K562 (cell line): ENCODE measurements at regions not wholly inside any gene's neighbourhood (a gene's known extent, or its start where the extent isn't known, plus 50 kb on each side); places are given as distances from the start of the nearest gene placed in this dataset.
"Not testable (repeated sequence)": the region's sequence is repeated elsewhere in the genome, so short reads cannot be mapped to it uniquely, and the experiment has no call there.

Source experiments
- ATAC-seq: fragments of 200-7000 bp; cut with Tn5 transposase; 3 replicates; pipeline ENCODE4 v1.9.1; 2020; ENCODE audit warnings: moderate library complexity
- BruUV-seq: library from RNA; stranded (reverse); fragments of 400-500 nt; replicated peaks from 2 replicates; lab custom pipeline; 2021; lab: Mats Ljungman, UMichigan
- CTCF ChIA-PET: fragments of 300-600 bp; formaldehyde crosslinking; extraction: SDS; loops from one replicate; lab custom pipeline; 2021; ENCODE audit warnings: low intra/inter-chr PET ratio; lab: Yijun Ruan, JAX
- POLR2A ChIA-PET: fragments of 300-600, 350-650 bp; sonication (Branson Sonifier 250); formaldehyde crosslinking; extraction: SDS; loops from one replicate; lab custom pipeline; 2021; ENCODE audit warnings: antibody characterized with exemption, inconsistent platforms; lab: Yijun Ruan, JAX
- DNase-seq, 4 experiments: peaks; one replicate each; pipeline versions ENCODE4 v3.0.0 to v3.0.0-alpha.2; 2011 to 2018; ENCODE audit warnings: low spot score in 3 of 4, mixed read lengths in 3 of 4; ENCODE audit errors: extremely low read depth in 1 of 4
- FAIRE-seq: peaks from 2 replicates; lab custom pipeline; 2011; peaks lifted over from hg19 to GRCh38; lab: Jason Lieb, UNC
- H2AFZ ChIP-seq: 2 replicates; pipeline ENCODE4 v1.6.0; 2011; ENCODE audit warnings: low read depth, low read length, control low read depth, inconsistent platforms
- H3K27ac ChIP-seq: fragments of 200-600 bp; 3 replicates; pipeline ENCODE4 v1.8.0; 2011; ENCODE audit warnings: low read depth, mild to moderate bottlenecking, control low read depth, inconsistent platforms, low read length, moderate library complexity, mixed read lengths; ENCODE audit errors: extremely low read depth
- H3K27me3 ChIP-seq, 2 experiments: fragments of 300-600 bp in 1 of 2; 2 replicates in 1 of 2; 3 replicates in 1 of 2; pipeline versions ENCODE4 v1.6.0 to v1.8.0; 2011; ENCODE audit warnings: inconsistent platforms in 2 of 2, low read length in 2 of 2, mild to moderate bottlenecking in 1 of 2, mixed read lengths in 1 of 2, moderate library complexity in 1 of 2; ENCODE audit not compliant: control insufficient read depth in 2 of 2, insufficient read depth in 2 of 2
- H3K36me3 ChIP-seq: fragments of 300-600 bp; 3 replicates; pipeline ENCODE4 v1.8.0; 2011; ENCODE audit warnings: mild to moderate bottlenecking, low read length, inconsistent platforms; ENCODE audit not compliant: control insufficient read depth, insufficient read depth
- H3K4me1 ChIP-seq, 2 experiments: fragments of 200-600 bp in 1 of 2; replicated peaks in 1 of 2; 2 replicates in 1 of 2; 3 replicates in 1 of 2; pipeline versions ENCODE4 v1.5.1 to v1.8.0; 2011; ENCODE audit warnings: inconsistent platforms in 2 of 2, low read length in 2 of 2, mild to moderate bottlenecking in 1 of 2, mixed read lengths in 1 of 2, moderate library complexity in 1 of 2; ENCODE audit not compliant: control insufficient read depth in 2 of 2, insufficient read depth in 2 of 2
- H3K4me2 ChIP-seq: 2 replicates; pipeline ENCODE4 v1.6.1; 2011; ENCODE audit warnings: low read length, control low read depth, inconsistent platforms, mixed read lengths; ENCODE audit not compliant: insufficient read depth
- H3K4me3 ChIP-seq: fragments of 200-600 bp; sonication (generic), shearing (Covaris generic); 2 replicates; pipeline ENCODE4 v1.5.1; 2016; ENCODE audit warnings: control low read depth, inconsistent platforms
- H3K79me2 ChIP-seq: fragments of 200-600 bp; 3 replicates; pipeline ENCODE4 v1.8.0; 2011; ENCODE audit warnings: low read length, inconsistent platforms; ENCODE audit not compliant: control insufficient read depth, insufficient read depth
- H3K9ac ChIP-seq, 2 experiments: 2 replicates each; pipeline versions ENCODE4 v1.6.0 to v1.6.1; 2011; ENCODE audit warnings: low read depth in 2 of 2, low read length in 2 of 2, control low read depth in 1 of 2, inconsistent platforms in 1 of 2, mild to moderate bottlenecking in 1 of 2, mixed read lengths in 1 of 2; ENCODE audit not compliant: insufficient read depth in 1 of 2
- H3K9me1 ChIP-seq: one replicate; pipeline ENCODE4 v1.6.0; 2011; ENCODE audit warnings: inconsistent platforms, mild to moderate bottlenecking, low read length, moderate library complexity; ENCODE audit not compliant: control insufficient read depth, insufficient read depth
- H3K9me3 ChIP-seq: replicated peaks from 2 replicates; pipeline ENCODE4 v1.5.1; 2011; ENCODE audit warnings: low read depth, low read length, inconsistent platforms; ENCODE audit not compliant: control insufficient read depth, insufficient read depth
- H4K20me1 ChIP-seq: replicated peaks from 2 replicates; pipeline ENCODE4 v1.6.1; 2011; ENCODE audit warnings: low read length, inconsistent platforms, mixed read lengths; ENCODE audit not compliant: control insufficient read depth, insufficient read depth
- EGR1 ChIP-seq: fragments of 450-650 bp; conservative IDR thresholded peaks from 2 replicates; pipeline ENCODE4 v1.6.1; 2017; ENCODE audit warnings: mild to moderate bottlenecking
- LCOR ChIP-seq: sonication (generic); formaldehyde crosslinking; IDR thresholded peaks from 2 replicates; pipeline ENCODE4 v1.8.0; 2022; ENCODE audit warnings: mild to moderate bottlenecking, missing genetic modification reagents
- MCM5 ChIP-seq: fragments of 450-650 bp; IDR thresholded peaks from 2 replicates; pipeline ENCODE4 v1.6.1; 2016; ENCODE audit warnings: low read depth
- MEF2A ChIP-seq: IDR thresholded peaks from 2 replicates; pipeline ENCODE4 v1.6.1; 2011; ENCODE audit warnings: low read depth, mild to moderate bottlenecking, low read length, moderate library complexity; ENCODE audit not compliant: control insufficient read depth
- MTA1 ChIP-seq: fragments of 450-650 bp; IDR thresholded peaks from 2 replicates; pipeline ENCODE4 v1.6.1; 2017; ENCODE audit warnings: borderline replicate concordance
- POLR2A ChIP-seq: fragments of 450-650 bp; conservative IDR thresholded peaks from 2 replicates; pipeline ENCODE4 v1.6.1; 2016
- SMARCA5 ChIP-seq: fragments of 450-650 bp; IDR thresholded peaks from 2 replicates; pipeline ENCODE4 v1.6.1; 2016
- WGBS: fragments of 100-300 bp; shearing (Covaris generic); methylation state at CpG from one replicate; pipeline ENCODE4 v1.1.6; 2016; ENCODE audit warnings: low coverage, mixed read lengths; ENCODE audit not compliant: insufficient coverage; ENCODE audit errors: missing lambda C conversion rate; 5-methylcytosine and 5-hydroxymethylcytosine counted together
- in situ Hi-C: fragments of 300-500 bp; cut with MboI; formaldehyde crosslinking; loops from 4 replicates; pipeline ENCODE4 v1.15.0; 2018; ENCODE audit warnings: inconsistent platforms, mixed read lengths
- intact Hi-C: fragments of 100-400 bp; cut with micrococcal nuclease; formaldehyde crosslinking; loops from 2 replicates; pipeline ENCODE4 v1.14.2; 2022
- TF ChIP-seq, protein P1 (sequence below): sonication (generic); formaldehyde crosslinking; IDR thresholded peaks from 2 replicates; pipeline ENCODE4 v1.5.0; 2020; ENCODE audit warnings: missing genetic modification reagents

DNA sequence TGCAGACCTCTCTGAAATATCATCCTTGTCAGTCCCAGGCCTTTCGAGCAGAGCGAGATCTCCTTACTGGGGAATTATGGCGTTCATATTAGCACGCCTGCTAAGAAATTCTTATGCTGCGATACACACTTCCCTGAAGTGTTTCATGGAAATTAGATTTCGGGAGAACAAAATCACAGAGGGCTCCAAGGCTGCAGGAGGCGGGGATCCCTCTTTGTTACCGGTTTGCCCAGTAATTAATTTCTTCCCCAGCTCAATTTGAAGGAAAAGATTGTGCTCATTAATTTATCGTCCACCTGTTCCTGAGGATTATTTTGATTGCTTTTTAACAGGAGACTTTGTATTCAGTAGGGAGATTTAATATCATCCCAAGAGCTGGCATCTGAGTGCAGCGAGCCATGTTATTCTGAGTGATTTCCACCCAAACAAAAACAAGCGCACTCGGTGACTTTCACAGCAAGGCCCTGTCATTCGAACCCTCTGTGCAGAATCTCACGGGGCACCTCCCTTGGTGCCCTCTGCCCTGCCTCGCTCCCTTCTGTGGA, 202.3 kb upstream of the GALNT2 start:
- no peak overlapping the region for H3K4me2 ChIP-seq
- H3K27ac ChIP-seq, result no peak overlapping the region
- ChIA-PET POLR2A (no interaction called here), CTCF (no interaction called here)
- H3K79me2 ChIP-seq, result no peaks in the 10 kb centered on the region
- peaks cover 0 to 5% of the 10 kb centered on the region in 2 experiments; a peak in 1 of 5 replicates for H3K4me1 ChIP-seq
- no peak overlapping the region for H2AFZ ChIP-seq
- H3K27me3 ChIP-seq, result peaks cover 50 to 56% of the 10 kb centered on the region in 2 experiments
- no TSS peak for BruUV-seq
- H3K4me3 ChIP-seq, result no peak overlapping the region
- H3K9ac ChIP-seq, result no peak overlapping the region
- FAIRE-seq, result no peak
- in situ Hi-C loops, result no loop called here
- 5% methylated on average over 15 of the region's 15 CpGs for WGBS
- DNase-seq, result no peak
- TF ChIP-seq, protein P1, sequence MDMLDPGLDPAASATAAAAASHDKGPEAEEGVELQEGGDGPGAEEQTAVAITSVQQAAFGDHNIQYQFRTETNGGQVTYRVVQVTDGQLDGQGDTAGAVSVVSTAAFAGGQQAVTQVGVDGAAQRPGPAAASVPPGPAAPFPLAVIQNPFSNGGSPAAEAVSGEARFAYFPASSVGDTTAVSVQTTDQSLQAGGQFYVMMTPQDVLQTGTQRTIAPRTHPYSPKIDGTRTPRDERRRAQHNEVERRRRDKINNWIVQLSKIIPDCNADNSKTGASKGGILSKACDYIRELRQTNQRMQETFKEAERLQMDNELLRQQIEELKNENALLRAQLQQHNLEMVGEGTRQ (CRISPR knock-in tag), result no peak
- TF ChIP-seq MTA1 (no peak), POLR2A (no peak), EGR1 (no peak), MEF2A (no peak), LCOR (no peak), SMARCA5 (no peak), MCM5 (no peak)
- H4K20me1 ChIP-seq, result 0 out of 2 replicates have a peak, but pooled peaks cover 3% of the 10 kb centered on the region
- intact Hi-C loops, result no loop called here
- H3K36me3 ChIP-seq, result no peaks in the 10 kb centered on the region
- no peak for ATAC-seq
- no peaks in the 10 kb centered on the region for H3K9me1 ChIP-seq
- H3K9me3 ChIP-seq, result no peaks in the 10 kb centered on the region

DNA sequence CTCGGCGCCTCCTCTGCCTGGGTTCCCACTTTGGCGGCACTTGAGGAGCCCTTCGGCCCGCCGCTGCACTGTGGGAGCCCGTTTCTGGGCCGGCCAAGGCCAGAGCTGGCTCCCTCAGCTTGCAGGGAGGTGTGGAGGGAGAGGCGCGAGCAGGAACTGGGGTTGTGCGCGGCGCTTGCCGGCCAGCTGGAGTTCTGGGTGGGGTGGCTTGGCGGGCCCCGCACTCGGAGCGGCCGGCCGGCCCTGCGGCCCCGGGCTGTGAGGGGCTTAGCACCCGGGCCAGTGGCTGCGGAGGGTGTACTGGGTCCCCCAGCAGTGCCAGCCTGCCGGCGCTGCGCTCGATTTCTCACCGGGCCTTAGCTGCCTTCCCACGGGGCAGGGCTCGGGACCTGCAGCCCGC, 201.7 kb upstream of the GALNT2 start:
- H3K4me3 ChIP-seq, H4K20me1 ChIP-seq, POLR2A ChIA-PET, H3K4me1 ChIP-seq, H3K9me3 ChIP-seq, ATAC-seq, DNase-seq, intact Hi-C loops, H3K36me3 ChIP-seq, in situ Hi-C loops, H3K9ac ChIP-seq, H2AFZ ChIP-seq, BruUV-seq, CTCF ChIA-PET, H3K4me2 ChIP-seq, H3K9me1 ChIP-seq, H3K79me2 ChIP-seq, FAIRE-seq, H3K27ac ChIP-seq: not testable (repeated sequence)
- WGBS, result 7% methylated on average over 26 of the region's 32 CpGs
- H3K27me3 ChIP-seq, result peaks cover 44 to 51% of the 10 kb centered on the region in 2 experiments
